K562 (cell line): ENCODE measurements at regions not wholly inside any gene's neighbourhood (a gene's known extent, or its start where the extent isn't known, plus 50 kb on each side); places are given as distances from the start of the nearest gene placed in this dataset.

ENCODE experiments used
- ATAC-seq: fragments of 200-7000 bp; cut with Tn5 transposase; 3 replicates; pipeline ENCODE4 v1.9.1; 2020; ENCODE audit warnings: moderate library complexity
- BruUV-seq: library from RNA; stranded (reverse); fragments of 400-500 nt; replicated peaks from 2 replicates; lab custom pipeline; 2021; lab: Mats Ljungman, UMichigan
- CTCF ChIA-PET: fragments of 300-600 bp; formaldehyde crosslinking; extraction: SDS; loops from one replicate; lab custom pipeline; 2021; ENCODE audit warnings: low intra/inter-chr PET ratio; lab: Yijun Ruan, JAX
- POLR2A ChIA-PET: fragments of 300-600, 350-650 bp; sonication (Branson Sonifier 250); formaldehyde crosslinking; extraction: SDS; loops from one replicate; lab custom pipeline; 2021; ENCODE audit warnings: antibody characterized with exemption, inconsistent platforms; lab: Yijun Ruan, JAX
- DNase-seq, 4 experiments: peaks; one replicate each; pipeline versions ENCODE4 v3.0.0 to v3.0.0-alpha.2; 2011 to 2018; ENCODE audit warnings: low spot score in 3 of 4, mixed read lengths in 3 of 4; ENCODE audit errors: extremely low read depth in 1 of 4
- FAIRE-seq: peaks from 2 replicates; lab custom pipeline; 2011; peaks lifted over from hg19 to GRCh38; lab: Jason Lieb, UNC
- H2AFZ ChIP-seq: 2 replicates; pipeline ENCODE4 v1.6.0; 2011; ENCODE audit warnings: low read depth, low read length, control low read depth, inconsistent platforms
- H3K27ac ChIP-seq: fragments of 200-600 bp; 3 replicates; pipeline ENCODE4 v1.8.0; 2011; ENCODE audit warnings: low read depth, mild to moderate bottlenecking, control low read depth, inconsistent platforms, low read length, moderate library complexity, mixed read lengths; ENCODE audit errors: extremely low read depth
- H3K27me3 ChIP-seq, 2 experiments: fragments of 300-600 bp in 1 of 2; 2 replicates in 1 of 2; 3 replicates in 1 of 2; pipeline versions ENCODE4 v1.6.0 to v1.8.0; 2011; ENCODE audit warnings: inconsistent platforms in 2 of 2, low read length in 2 of 2, mild to moderate bottlenecking in 1 of 2, mixed read lengths in 1 of 2, moderate library complexity in 1 of 2; ENCODE audit not compliant: control insufficient read depth in 2 of 2, insufficient read depth in 2 of 2
- H3K36me3 ChIP-seq: fragments of 300-600 bp; 3 replicates; pipeline ENCODE4 v1.8.0; 2011; ENCODE audit warnings: mild to moderate bottlenecking, low read length, inconsistent platforms; ENCODE audit not compliant: control insufficient read depth, insufficient read depth
- H3K4me1 ChIP-seq, 2 experiments: fragments of 200-600 bp in 1 of 2; replicated peaks in 1 of 2; 2 replicates in 1 of 2; 3 replicates in 1 of 2; pipeline versions ENCODE4 v1.5.1 to v1.8.0; 2011; ENCODE audit warnings: inconsistent platforms in 2 of 2, low read length in 2 of 2, mild to moderate bottlenecking in 1 of 2, mixed read lengths in 1 of 2, moderate library complexity in 1 of 2; ENCODE audit not compliant: control insufficient read depth in 2 of 2, insufficient read depth in 2 of 2
- H3K4me2 ChIP-seq: 2 replicates; pipeline ENCODE4 v1.6.1; 2011; ENCODE audit warnings: low read length, control low read depth, inconsistent platforms, mixed read lengths; ENCODE audit not compliant: insufficient read depth
- H3K4me3 ChIP-seq: fragments of 200-600 bp; sonication (generic), shearing (Covaris generic); 2 replicates; pipeline ENCODE4 v1.5.1; 2016; ENCODE audit warnings: control low read depth, inconsistent platforms
- H3K79me2 ChIP-seq: fragments of 200-600 bp; 3 replicates; pipeline ENCODE4 v1.8.0; 2011; ENCODE audit warnings: low read length, inconsistent platforms; ENCODE audit not compliant: control insufficient read depth, insufficient read depth
- H3K9ac ChIP-seq, 2 experiments: 2 replicates each; pipeline versions ENCODE4 v1.6.0 to v1.6.1; 2011; ENCODE audit warnings: low read depth in 2 of 2, low read length in 2 of 2, control low read depth in 1 of 2, inconsistent platforms in 1 of 2, mild to moderate bottlenecking in 1 of 2, mixed read lengths in 1 of 2; ENCODE audit not compliant: insufficient read depth in 1 of 2
- H3K9me1 ChIP-seq: one replicate; pipeline ENCODE4 v1.6.0; 2011; ENCODE audit warnings: inconsistent platforms, mild to moderate bottlenecking, low read length, moderate library complexity; ENCODE audit not compliant: control insufficient read depth, insufficient read depth
- H3K9me3 ChIP-seq: replicated peaks from 2 replicates; pipeline ENCODE4 v1.5.1; 2011; ENCODE audit warnings: low read depth, low read length, inconsistent platforms; ENCODE audit not compliant: control insufficient read depth, insufficient read depth
- H4K20me1 ChIP-seq: replicated peaks from 2 replicates; pipeline ENCODE4 v1.6.1; 2011; ENCODE audit warnings: low read length, inconsistent platforms, mixed read lengths; ENCODE audit not compliant: control insufficient read depth, insufficient read depth
- ARID1B ChIP-seq: fragments of 450-650 bp; IDR thresholded peaks from 2 replicates; pipeline ENCODE4 v1.6.1; 2016; ENCODE audit warnings: antibody characterized with exemption, mild to moderate bottlenecking, inconsistent platforms
- BDP1 ChIP-seq: IDR thresholded peaks from 3 replicates; pipeline ENCODE4 v1.6.1; 2011; ENCODE audit not compliant: insufficient read length, insufficient read depth
- CTCF ChIP-seq, 3 experiments: IDR thresholded peaks in 2 of 3; conservative IDR thresholded peaks in 1 of 3; 2 replicates each; pipeline ENCODE4 v1.5.1; 2011 to 2012; ENCODE audit warnings: low read length in 3 of 3, mild to moderate bottlenecking in 3 of 3, control low read depth in 2 of 3, improper control_type of control experiment in 1 of 3, inconsistent platforms in 1 of 3, low read depth in 1 of 3, mixed read lengths in 1 of 3, moderate library complexity in 1 of 3; ENCODE audit not compliant: insufficient read depth in 2 of 3
- DMBX1 ChIP-seq: fragments of 250-450 bp; sonication (Bioruptor Pico); IDR thresholded peaks from 2 replicates; pipeline ENCODE4 v1.8.0; 2022; ENCODE audit warnings: inconsistent platforms, mild to moderate bottlenecking, moderate library complexity, borderline replicate concordance
- ETS2 ChIP-seq: IDR thresholded peaks from 2 replicates; pipeline ENCODE4 v1.6.1; 2016; ENCODE audit warnings: borderline replicate concordance, missing genetic modification characterization, mild to moderate bottlenecking, moderate library complexity, missing compliant biosample characterization; ENCODE audit not compliant: poor library complexity, severe bottlenecking
- KDM5B ChIP-seq: fragments of 200-600 bp; sonication (generic); IDR thresholded peaks from 2 replicates; pipeline ENCODE4 v1.6.1; 2012; ENCODE audit warnings: low read depth, mild to moderate bottlenecking, moderate library complexity, low read length, control low read depth, inconsistent platforms; ENCODE audit not compliant: insufficient replicate concordance
- KHSRP ChIP-seq: fragments of 450-650 bp; IDR thresholded peaks from 2 replicates; pipeline ENCODE4 v1.6.1; 2017
- MYBL2 ChIP-seq, 2 experiments: fragments of 450-650 bp in 1 of 2; sonication (generic) in 1 of 2; formaldehyde crosslinking in 1 of 2; IDR thresholded peaks; 2 replicates each; pipeline versions ENCODE4 v1.6.1 to v1.8.1; 2017 to 2022; ENCODE audit warnings: borderline replicate concordance in 1 of 2, inconsistent platforms in 1 of 2, low read depth in 1 of 2, mild to moderate bottlenecking in 1 of 2, missing genetic modification reagents in 1 of 2, moderate library complexity in 1 of 2
- RBFOX2 ChIP-seq: fragments of 200-400 bp; formaldehyde crosslinking; IDR thresholded peaks from 2 replicates; pipeline ENCODE4 v1.6.1; 2017; ENCODE audit warnings: low read depth, mild to moderate bottlenecking, low read length, moderate library complexity
- SMARCA4 ChIP-seq: fragments of 450-650 bp; IDR thresholded peaks from 2 replicates; pipeline ENCODE4 v1.6.1; 2016
- SNIP1 ChIP-seq: fragments of 450-650 bp; IDR thresholded peaks from 2 replicates; pipeline ENCODE4 v1.7.1; 2017; ENCODE audit warnings: low read depth, mild to moderate bottlenecking
- ZFX ChIP-seq: sonication (generic); formaldehyde crosslinking; IDR thresholded peaks from 2 replicates; pipeline ENCODE4 v1.8.0; 2022; ENCODE audit warnings: mild to moderate bottlenecking, missing genetic modification reagents, moderate library complexity
- ZNF184 ChIP-seq: sonication (generic); formaldehyde crosslinking; IDR thresholded peaks from 2 replicates; pipeline ENCODE4 v1.5.0; 2020; ENCODE audit warnings: missing genetic modification reagents
- in situ Hi-C: fragments of 300-500 bp; cut with MboI; formaldehyde crosslinking; loops from 4 replicates; pipeline ENCODE4 v1.15.0; 2018; ENCODE audit warnings: inconsistent platforms, mixed read lengths
- intact Hi-C: fragments of 100-400 bp; cut with micrococcal nuclease; formaldehyde crosslinking; loops from 2 replicates; pipeline ENCODE4 v1.14.2; 2022
- TF ChIP-seq, protein P1 (sequence below): fragments of 450-650 bp; conservative IDR thresholded peaks from 2 replicates; pipeline ENCODE4 v1.6.1; 2016; ENCODE audit warnings: missing genetic modification characterization, low read depth, mild to moderate bottlenecking, missing compliant biosample characterization, moderate library complexity
- TF ChIP-seq, protein P2 (sequence below): IDR thresholded peaks from 2 replicates; pipeline ENCODE4 v1.6.1; 2011; ENCODE audit not compliant: insufficient read length; ENCODE audit errors: extremely low read depth
- TF ChIP-seq, protein P3 (sequence below): fragments of 250-450 bp; sonication (Bioruptor Pico); IDR thresholded peaks from 2 replicates; pipeline ENCODE4 v1.4.0; 2020; ENCODE audit warnings: mild to moderate bottlenecking, moderate library complexity

GRCh38 chr7:80298201-80298600, 163.6 kb downstream of the GNAI1 start:
- H3K4me2 ChIP-seq: no peak overlapping the region
- no peaks in the 10 kb centered on the region for H3K4me1 ChIP-seq
- no peaks in the 10 kb centered on the region for H3K36me3 ChIP-seq
- H2AFZ ChIP-seq: no peak overlapping the region
- BruUV-seq: no TSS peak
- DNase-seq (no peak), FAIRE-seq (no peak), ATAC-seq (no peak)
- H3K9me3 ChIP-seq: no peaks in the 10 kb centered on the region
- no peak overlapping the region for H3K4me3 ChIP-seq
- H3K27me3 ChIP-seq: no peaks in the 10 kb centered on the region
- intact Hi-C loops: no loop called here
- no peaks in the 10 kb centered on the region for H4K20me1 ChIP-seq
- no peaks in the 10 kb centered on the region for H3K79me2 ChIP-seq
- POLR2A ChIA-PET: no interaction called here
- CTCF ChIA-PET: no interaction called here
- H3K9me1 ChIP-seq: no peaks in the 10 kb centered on the region
- H3K9ac ChIP-seq: no peak overlapping the region
- in situ Hi-C loops: no loop called here
- no peak overlapping the region for H3K27ac ChIP-seq
- TF ChIP-seq DMBX1 (CRISPR knock-in tag) (no peak), KHSRP (no peak), CTCF (IDR thresholded peaks at IDR 0.05 in 2 of 3, conservative IDR thresholded peaks at IDR 0.05 in 1 of 3; ENCODE audit: insufficient read depth in 2 of 3, low read depth in 1 of 3, low read length in 3 of 3) (no peak), ZNF184 (CRISPR knock-in tag) (no peak), KDM5B (no peak), SNIP1 (no peak), ETS2 (tag) (no peak), ARID1B (no peak), ZFX (no peak), BDP1 (no peak), MYBL2 (IDR thresholded peaks at IDR 0.05; ENCODE audit: low read depth) (no peak), MYBL2 (CRISPR knock-in tag; IDR thresholded peaks at IDR 0.05; ENCODE audit: borderline replicate concordance) (no peak), RBFOX2 (no peak), SMARCA4 (no peak)
- TF ChIP-seq, protein P1, sequence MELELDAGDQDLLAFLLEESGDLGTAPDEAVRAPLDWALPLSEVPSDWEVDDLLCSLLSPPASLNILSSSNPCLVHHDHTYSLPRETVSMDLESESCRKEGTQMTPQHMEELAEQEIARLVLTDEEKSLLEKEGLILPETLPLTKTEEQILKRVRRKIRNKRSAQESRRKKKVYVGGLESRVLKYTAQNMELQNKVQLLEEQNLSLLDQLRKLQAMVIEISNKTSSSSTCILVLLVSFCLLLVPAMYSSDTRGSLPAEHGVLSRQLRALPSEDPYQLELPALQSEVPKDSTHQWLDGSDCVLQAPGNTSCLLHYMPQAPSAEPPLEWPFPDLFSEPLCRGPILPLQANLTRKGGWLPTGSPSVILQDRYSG (tag): no peak
- TF ChIP-seq, protein P2, sequence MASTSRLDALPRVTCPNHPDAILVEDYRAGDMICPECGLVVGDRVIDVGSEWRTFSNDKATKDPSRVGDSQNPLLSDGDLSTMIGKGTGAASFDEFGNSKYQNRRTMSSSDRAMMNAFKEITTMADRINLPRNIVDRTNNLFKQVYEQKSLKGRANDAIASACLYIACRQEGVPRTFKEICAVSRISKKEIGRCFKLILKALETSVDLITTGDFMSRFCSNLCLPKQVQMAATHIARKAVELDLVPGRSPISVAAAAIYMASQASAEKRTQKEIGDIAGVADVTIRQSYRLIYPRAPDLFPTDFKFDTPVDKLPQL: no peak
- TF ChIP-seq, protein P3, sequence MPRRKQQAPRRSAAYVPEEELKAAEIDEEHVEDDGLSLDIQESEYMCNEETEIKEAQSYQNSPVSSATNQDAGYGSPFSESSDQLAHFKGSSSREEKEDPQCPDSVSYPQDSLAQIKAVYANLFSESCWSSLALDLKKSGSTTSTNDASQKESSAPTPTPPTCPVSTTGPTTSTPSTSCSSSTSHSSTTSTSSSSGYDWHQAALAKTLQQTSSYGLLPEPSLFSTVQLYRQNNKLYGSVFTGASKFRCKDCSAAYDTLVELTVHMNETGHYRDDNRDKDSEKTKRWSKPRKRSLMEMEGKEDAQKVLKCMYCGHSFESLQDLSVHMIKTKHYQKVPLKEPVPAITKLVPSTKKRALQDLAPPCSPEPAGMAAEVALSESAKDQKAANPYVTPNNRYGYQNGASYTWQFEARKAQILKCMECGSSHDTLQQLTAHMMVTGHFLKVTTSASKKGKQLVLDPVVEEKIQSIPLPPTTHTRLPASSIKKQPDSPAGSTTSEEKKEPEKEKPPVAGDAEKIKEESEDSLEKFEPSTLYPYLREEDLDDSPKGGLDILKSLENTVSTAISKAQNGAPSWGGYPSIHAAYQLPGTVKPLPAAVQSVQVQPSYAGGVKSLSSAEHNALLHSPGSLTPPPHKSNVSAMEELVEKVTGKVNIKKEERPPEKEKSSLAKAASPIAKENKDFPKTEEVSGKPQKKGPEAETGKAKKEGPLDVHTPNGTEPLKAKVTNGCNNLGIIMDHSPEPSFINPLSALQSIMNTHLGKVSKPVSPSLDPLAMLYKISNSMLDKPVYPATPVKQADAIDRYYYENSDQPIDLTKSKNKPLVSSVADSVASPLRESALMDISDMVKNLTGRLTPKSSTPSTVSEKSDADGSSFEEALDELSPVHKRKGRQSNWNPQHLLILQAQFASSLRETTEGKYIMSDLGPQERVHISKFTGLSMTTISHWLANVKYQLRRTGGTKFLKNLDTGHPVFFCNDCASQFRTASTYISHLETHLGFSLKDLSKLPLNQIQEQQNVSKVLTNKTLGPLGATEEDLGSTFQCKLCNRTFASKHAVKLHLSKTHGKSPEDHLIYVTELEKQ: no peak
